GM21360 (cell line): ENCODE measurements at regions not wholly inside any gene's neighbourhood (a gene's known extent, or its start where the extent isn't known, plus 50 kb on each side); places are given as distances from the start of the nearest gene placed in this dataset.
"Not testable (repeated sequence)": the region's sequence is repeated elsewhere in the genome, so short reads cannot be mapped to it uniquely, and the experiment has no call there.

Experiments used
- ATAC-seq: cut with Tn5 transposase; IDR thresholded peaks from one replicate; pipeline ENCODE4 v1.9.1; 2021; ENCODE audit warnings: mild to moderate bottlenecking, moderate library complexity; ENCODE audit not compliant: unreplicated experiment

DNA sequence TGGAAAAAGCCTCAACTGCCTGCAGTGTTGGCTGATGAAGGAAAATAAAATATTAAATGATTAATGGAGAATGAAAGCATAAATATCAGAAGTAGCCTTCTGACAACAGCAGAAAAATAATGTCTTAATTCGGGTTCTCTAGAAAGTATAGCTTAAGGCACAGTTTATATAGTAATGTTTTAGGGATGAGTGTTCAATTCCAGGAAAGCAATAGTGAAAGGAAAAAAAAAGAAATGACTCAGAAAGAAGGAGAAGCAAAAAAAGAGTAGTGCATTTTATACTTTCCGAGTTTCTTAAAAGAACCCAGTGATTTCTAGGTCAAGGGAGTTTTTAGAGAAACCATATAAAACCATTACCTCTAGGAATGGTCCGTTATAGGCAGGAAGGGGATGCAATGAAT is 137.3 kb downstream of the HTR1B start:
- no peak for ATAC-seq

- ATAC-seq, result no peak
Observed at GRCh38 chr6:77324866-77325265, 138.4 kb downstream of the HTR1B start.

DNA sequence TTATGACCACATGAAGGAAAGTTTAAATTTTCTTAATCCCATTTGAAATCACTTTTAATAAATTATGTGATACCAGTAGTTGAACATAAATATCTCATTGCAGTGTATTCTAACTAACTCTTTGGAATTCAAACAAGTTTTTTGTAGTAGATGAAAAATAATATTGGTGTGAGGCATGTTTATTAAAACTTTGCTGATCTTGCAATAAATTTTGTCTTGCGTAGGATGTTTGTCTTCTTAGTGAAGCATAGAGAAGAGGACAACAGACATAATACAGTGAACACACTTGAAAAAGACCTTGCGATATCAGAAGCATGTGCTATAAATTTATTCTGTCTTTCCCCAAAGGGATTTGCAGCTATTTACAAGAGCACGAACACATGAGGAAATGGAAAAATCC is 140.7 kb downstream of the HTR1B start:
- ATAC-seq, result no peak

GRCh38 chr6:77318256-77318655 is 145.0 kb downstream of the HTR1B start:
- no peak for ATAC-seq

DNA sequence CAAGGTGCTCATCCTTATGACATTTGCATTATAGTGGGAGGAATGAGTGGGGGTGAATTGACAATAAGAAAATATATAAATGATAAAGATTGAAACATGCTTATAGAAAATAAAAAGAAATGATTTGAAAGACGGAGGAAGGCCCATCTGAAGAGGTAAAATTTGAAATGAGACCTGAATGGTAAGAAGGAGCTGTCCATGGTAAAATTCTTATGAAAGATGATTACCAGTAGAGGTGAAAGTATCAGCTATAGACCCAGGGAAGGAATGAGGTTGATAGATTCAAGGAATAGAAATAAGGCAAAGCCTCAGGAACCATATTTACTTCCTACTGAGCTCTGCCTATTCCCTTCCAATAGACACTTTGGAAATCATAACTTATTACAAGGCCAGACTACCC is 149.7 kb downstream of the HTR1B start:
- no peak for ATAC-seq

DNA sequence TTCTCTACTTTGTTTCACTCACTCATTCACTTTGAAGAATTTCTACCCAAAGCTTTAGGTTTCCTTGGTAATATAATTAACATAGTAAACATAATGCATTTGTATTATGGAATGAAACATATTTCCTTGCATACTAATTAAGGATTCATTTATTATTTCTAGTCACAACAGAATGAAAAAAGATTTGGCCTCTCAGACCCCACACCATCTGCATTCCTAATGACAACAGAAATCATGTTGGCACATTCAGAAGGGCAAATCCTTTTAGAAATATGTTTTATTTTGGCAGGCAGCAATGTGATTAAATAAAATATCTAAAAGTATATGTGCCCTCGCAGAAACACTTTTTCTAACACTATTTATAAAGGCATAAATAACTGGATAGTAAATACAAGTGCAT is 163.4 kb downstream of the HTR1B start:
- ATAC-seq, result no peak

- ATAC-seq, result no peak
Observed at GRCh38 chr6:77298283-77298682, 165.0 kb downstream of the HTR1B start.

DNA sequence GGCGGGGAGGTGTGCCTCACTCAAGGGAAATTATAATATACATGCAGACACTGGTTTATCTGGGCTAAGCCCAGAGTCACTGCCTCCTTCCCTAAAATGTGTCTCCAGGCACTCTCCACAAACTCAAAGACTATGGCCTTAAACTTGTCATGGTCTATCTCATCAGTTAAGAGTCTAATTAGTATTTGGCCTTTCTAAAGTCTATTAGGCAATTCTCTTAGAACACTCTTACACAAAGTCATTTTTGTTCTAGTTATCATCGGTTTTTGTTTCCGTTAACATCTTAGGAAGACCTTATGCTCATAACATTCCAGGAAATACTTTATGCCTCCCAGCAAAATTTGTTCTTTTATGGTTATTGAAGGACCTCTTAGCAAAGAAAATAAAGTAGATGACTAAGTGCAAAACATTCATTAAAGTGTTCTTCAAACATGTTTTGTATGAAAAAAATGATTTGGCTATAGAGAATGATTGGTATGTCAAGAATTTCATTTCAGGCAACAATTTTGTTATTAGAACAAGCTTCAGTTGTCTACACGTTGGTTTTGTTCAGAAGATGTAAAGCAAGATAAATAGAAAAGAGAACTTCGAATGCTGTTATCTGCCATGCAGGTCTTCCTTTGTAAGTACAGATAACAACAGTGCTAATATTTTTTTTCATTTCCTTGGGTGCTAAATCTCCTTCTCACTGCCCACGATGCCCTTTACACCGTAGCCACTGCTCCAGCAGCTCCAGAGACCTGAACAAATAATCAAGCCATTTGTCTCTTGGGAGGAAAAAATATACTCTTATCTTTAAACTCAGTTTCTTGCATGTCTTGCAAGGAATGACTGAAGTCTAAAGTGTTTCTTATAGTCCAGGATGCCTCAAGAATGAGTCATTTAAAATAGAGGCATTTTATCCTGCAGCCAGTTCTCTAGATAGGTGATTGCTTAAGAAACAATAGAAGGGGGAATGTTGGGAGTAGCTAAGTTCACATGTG is 170.4 kb downstream of the HTR1B start:
- ATAC-seq, result no peak

GRCh38 chr6:77290798-77291197 is 172.5 kb downstream of the HTR1B start:
- ATAC-seq, result no peak

DNA sequence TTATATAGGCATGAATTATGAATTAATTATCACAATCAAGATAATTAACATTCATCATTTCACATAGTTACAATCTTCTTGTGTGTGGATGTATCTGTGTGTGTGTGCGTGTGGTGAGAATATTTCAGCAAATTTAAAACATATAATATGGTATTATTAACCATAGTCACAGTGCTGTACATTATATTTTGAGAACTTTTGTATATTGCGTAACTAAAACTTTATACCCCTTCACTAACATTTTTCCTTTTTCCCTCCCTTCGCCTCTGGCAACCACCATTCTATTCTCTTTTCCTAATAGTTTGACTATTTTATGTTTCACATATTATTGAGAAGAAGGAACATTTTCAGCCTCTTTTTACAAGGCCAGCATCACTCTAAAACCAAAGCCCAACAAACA is 176.8 kb downstream of the HTR1B start:
- ATAC-seq, result no peak

DNA sequence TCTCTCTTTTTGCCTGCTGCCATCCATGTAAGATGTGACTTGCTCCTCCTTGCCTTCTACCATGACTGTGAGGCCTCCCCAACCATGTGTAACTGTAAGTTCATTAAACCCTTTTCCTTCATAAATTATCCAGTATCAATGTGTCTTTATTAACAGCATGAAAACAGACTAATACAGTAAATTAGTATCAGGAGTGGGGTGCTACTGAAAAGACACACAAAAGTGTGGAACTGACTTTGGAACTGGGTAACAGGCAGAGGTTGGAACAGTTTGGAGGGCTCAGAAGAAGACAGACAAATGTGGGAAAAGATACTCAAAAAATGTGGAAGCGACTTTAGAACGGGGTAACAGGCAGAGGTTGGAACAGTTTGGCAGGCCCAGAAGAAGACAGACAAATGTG is 189.4 kb downstream of the HTR1B start:
- ATAC-seq, result no peak

DNA sequence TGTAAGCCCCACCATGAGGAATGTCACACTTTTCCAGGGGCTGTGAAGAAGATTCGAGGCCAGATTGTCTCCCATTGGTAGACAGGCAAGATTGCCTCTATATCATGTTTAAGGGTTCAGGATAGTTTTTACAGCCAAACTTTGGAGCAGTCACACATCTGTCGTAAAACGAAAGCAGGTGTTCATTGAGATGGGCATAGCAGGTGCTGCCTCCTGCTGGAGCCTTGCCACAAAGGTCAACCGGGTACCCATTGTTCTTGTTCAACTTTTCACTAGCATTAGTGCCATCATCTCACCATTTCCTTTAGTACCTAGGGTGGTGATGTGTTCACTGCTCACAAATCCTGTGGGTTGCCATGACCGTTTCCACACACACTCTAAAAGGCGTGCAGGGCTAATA is 198.3 kb downstream of the HTR1B start:
- no peak for ATAC-seq

DNA sequence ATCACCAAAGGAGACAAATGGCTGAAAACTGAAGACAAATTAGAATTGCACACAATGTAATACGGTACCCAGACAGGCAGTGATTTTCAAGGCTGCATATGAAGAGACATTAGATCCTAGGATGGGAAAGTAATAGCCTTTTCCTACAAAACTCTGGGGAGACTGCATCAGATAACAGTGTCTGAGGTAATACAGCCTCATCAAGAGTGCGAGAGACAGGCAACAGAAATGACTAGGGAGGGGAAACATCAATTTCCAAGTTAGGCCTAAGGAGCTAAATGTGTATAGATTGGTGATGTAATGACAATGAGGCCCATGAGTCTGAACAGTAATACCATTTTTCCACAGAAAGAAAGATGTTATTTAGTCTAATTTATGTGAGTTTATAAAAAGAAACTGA is 200.3 kb downstream of the HTR1B start:
- ATAC-seq, result no peak

GRCh38 chr6:77251801-77252200 is 211.5 kb downstream of the HTR1B start:
- ATAC-seq, result not testable (repeated sequence)

DNA sequence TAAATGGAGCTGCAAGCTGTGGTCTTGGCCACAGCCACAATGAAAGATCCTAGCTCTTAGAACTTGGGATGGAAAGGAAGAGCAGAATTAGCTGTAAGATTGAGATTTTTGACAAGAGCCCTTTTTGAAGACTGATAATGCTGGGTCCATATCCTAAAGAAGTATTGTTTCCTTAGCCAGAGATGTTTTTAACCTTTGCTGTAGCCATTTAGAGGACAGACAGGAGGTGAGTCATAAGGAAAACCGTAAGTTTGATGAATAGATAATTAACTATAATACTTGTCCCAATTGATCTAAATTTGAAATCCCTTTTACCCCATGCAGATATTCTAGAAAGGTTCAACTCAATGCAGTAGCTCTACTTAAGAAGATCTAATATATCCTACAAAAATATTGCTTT is 213.7 kb downstream of the HTR1B start:
- no peak for ATAC-seq

GRCh38 chr6:77245026-77245425 is 218.3 kb downstream of the HTR1B start:
- ATAC-seq, result no peak

DNA sequence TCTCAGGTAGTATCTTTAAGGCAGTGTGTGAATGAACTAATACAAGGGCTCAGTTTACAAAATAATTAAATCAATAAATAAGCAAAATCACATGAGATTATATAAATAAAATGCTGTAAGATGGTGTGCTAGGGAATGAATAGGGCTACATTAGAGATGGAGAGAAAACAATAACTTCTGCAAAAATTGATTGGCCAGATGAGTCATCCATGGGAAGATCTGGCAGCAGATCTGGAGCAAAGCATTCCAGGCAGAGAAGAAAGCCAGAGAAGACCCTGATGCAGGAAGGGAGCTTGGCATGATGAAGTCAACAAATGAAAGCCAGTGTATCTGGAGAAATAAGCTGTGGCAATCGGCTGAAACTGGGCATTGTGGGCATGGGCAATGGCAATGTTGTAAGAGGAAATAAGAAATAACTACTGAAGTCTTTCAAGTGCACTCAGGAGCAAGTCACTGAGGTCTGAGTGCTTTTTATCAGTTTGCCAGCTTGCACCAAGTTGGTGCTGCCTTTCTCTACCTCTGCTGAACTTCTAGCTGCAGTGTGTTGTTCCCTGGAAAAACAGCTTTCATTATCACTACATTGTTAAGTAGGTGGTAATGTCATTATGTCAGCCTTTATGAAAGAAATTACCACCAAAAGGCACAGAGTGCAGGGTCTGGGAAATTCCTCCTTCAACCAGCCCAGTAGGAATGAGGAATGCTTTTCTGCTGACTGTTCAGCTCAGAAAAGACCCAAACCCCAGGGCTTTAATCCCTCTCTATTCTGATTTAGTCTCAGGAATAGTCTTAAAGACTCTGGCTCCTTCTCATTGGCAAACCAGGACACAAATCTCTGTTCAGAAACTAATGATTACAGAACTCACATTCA is 231.6 kb downstream of the HTR1B start:
- ATAC-seq, result no peak

DNA sequence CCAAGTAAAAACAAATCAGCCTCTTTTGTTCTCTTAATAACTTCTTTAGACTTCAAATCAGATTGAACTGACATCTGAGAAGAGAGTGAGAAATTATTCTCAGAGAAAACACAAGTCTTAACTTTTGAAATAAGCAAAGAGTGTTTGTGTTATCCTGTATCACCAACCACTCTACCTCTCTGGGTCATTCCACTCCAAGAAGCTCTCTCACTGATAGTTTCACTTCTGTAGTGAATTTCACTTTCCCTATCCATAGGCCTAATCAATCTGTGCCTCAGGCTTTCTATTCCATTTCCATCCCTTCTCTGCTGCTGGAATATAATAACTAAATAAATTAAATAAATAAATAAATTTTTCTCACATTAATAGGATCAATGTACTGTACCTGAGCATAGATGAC is 235.0 kb downstream of the HTR1B start:
- no peak for ATAC-seq

- ATAC-seq, result no peak
Observed at GRCh38 chr6:77217896-77218295, 245.4 kb downstream of the HTR1B start.

- ATAC-seq, result no peak
Observed at GRCh38 chr6:77205936-77206335, 257.4 kb downstream of the HTR1B start.

DNA sequence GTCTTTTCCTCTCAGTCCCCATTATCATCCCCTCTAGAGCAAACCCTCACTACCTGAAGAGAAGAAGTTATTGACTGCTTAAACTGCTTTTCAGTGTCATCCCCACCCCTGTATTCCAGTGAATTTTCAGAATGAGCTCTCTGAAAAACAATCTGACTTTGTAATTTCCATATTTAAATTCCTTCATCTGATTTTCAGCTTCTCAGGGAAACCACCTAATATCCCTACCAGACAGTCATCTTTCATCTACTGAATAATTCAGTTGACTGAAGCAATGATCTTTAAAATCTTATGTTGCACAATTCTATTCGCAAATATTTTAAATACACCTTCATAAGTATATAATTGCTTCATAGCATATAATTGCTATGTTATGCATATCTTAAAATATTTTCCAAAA is 258.7 kb downstream of the HTR1B start:
- ATAC-seq, result no peak

DNA sequence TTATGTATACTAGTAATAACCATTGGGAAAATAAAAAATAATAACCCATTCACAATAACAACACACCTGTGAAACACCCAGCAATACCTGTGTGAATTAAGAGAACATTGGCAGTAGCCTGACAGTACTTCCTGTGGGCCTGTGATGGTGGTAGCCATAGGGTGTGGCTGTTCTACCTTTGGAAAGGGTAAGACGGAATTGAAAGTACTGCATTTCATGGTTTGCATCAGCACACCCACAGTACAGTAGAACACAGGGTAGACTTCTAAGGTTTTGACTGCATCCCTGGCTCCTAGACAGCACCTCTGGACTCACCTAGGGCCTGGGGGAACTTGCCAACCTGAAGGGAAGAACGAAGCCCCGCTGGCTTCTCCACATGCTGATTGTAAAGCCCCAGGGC is 279.8 kb downstream of the HTR1B start:
- ATAC-seq, result no peak
